Omental fat pad (tissue), 3 donors: ENCODE measurements at regions not wholly inside any gene's neighbourhood (a gene's known extent, or its start where the extent isn't known, plus 50 kb on each side); places are given as distances from the start of the nearest gene placed in this dataset.
"Not testable (repeated sequence)": the region's sequence is repeated elsewhere in the genome, so short reads cannot be mapped to it uniquely, and the experiment has no call there.

Experiments
- ATAC-seq: fragments of 150-250 bp; one replicate; pipeline ENCODE4 v1.9.1; 2016; ENCODE audit warnings: mild to moderate bottlenecking, moderate library complexity; ENCODE audit not compliant: low FRiP score
- DNase-seq: peaks from one replicate; pipeline ENCODE4 v3.0.0-alpha.2; 2019; ENCODE audit warnings: low spot score
- CTCF ChIP-seq, 3 donors: fragments of 450-650 bp; IDR thresholded peaks; one replicate each; pipeline ENCODE4 v1.5.1; 2016 to 2017; ENCODE audit warnings: antibody characterized with exemption in 3 of 3, mild to moderate bottlenecking in 3 of 3, moderate library complexity in 2 of 3

GRCh38 chr4:63221477-63221876 is 1187.8 kb downstream of the TECRL start:
- TF ChIP-seq CTCF (IDR thresholded peaks at IDR 0.05): no peak
- no peak for ATAC-seq
- no peak for DNase-seq

- DNase-seq (no peak), ATAC-seq (no peak)
- TF ChIP-seq CTCF (IDR thresholded peaks at IDR 0.05): no peak
Observed at GRCh38 chr4:63218856-63219255, 1190.4 kb downstream of the TECRL start.

GRCh38 chr4:63214076-63214475 is 1195.2 kb downstream of the TECRL start:
- TF ChIP-seq CTCF (IDR thresholded peaks at IDR 0.05): no peak
- DNase-seq: no peak
- no peak for ATAC-seq

GRCh38 chr4:63211776-63212479 is 1197.3 kb downstream of the TECRL start:
- DNase-seq (no peak), ATAC-seq (no peak)
- no peak for TF ChIP-seq CTCF (IDR thresholded peaks at IDR 0.05)

GRCh38 chr4:63211375-63211774 is 1197.9 kb downstream of the TECRL start:
- DNase-seq (no peak), ATAC-seq (no peak)
- no peak for TF ChIP-seq CTCF (IDR thresholded peaks at IDR 0.05)

- not testable (repeated sequence) for DNase-seq, ATAC-seq
Observed at GRCh38 chr4:63193029-63193428, 1216.2 kb downstream of the TECRL start.

GRCh38 chr4:63171341-63171740 is 1237.9 kb downstream of the TECRL start:
- ATAC-seq: no peak
- no peak for DNase-seq
- TF ChIP-seq CTCF (IDR thresholded peaks at IDR 0.05): no peak
